GM18867 (cell line): ENCODE measurements at regions not wholly inside any gene's neighbourhood (a gene's known extent, or its start where the extent isn't known, plus 50 kb on each side); places are given as distances from the start of the nearest gene placed in this dataset.
"Not testable (repeated sequence)": the region's sequence is repeated elsewhere in the genome, so short reads cannot be mapped to it uniquely, and the experiment has no call there.

Experiments used
- ATAC-seq: cut with Tn5 transposase; IDR thresholded peaks from one replicate; pipeline ENCODE4 v1.9.1; 2021; ENCODE audit warnings: mild to moderate bottlenecking, moderate library complexity; ENCODE audit not compliant: unreplicated experiment

DNA sequence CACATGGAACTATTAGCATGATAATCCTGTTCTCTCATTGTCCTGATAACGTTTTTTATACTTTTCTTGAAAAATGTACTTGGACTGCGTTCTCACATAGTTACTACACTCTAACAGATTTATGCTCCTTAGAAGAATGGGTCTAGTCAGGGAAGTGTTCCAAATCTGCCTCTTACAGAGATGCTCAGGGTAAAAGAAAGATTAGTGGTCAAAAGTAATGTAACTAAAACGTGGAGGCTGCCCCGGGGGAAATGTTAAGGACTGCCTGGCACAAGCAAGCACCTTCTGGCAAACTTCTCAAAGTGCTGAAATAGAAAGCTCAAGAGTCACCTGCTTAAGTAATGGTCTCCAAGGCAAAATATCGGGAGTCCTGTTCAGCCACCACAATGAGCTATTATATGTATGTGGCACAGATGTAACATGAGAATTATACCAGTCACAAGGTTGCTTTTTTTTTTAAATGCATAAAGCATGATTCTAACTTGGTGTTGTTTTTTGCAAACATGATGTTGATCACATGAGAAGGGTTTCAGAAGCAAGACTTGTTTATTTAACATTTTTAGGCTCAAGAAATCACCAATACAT is 244.5 kb upstream of the JARID2 start:
- ATAC-seq: no peak

DNA sequence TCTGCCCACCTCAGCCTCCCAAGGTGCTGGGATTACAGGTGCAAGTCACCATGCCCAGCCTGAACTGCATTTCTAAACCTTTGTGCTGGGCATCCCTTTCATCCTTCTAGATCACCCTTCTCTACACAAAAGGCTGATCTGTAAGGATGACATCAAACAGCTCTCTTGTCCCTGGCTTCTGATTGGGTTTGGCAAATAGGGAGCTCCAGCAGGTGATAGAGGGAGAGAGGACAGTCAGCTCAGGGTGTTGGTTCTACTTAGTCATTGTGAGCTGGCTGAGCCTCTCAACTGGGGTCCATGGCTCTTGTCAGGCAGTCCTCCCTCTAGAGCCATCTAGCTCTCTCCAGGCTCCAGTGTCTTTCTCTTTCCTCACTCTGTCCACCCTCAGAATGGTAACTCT is 237.6 kb upstream of the JARID2 start:
- no peak for ATAC-seq

DNA sequence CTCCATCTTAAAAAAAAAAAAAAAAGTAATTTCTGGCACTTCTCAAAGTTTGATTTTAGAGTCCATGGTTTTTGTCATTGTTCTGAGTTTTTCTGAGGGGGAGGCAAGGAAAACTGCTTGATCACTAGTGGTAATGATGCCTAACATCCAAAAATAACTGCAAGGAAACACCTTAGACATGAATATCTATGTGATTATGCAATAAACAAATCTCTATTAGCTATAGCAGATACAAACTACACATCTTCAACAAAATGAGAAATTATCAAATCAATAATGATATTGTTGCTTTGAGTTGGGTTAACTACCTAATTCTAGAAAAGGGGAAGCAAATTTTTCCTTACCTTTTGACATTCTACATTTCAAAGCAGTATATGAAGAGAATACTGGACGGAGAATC is 230.9 kb upstream of the JARID2 start:
- no peak for ATAC-seq

DNA sequence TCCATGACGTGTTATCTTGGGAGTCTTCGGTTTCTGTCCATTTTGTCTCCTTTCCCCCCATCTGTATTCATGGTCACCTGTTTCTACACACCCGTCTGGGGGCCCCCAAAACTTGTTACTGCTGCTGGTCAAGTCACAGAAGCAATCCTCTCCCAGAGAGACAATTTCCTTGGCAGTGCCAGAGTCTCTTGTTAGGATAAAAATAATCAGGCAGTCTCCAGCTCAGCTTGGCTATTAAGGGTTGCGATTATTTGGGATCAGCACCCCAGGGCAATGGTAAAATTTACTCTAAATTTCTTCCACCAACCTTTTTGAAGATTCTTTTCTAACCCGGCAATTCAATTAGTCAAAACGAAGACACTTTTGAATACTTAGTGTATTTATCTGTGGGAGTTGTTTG is 229.1 kb upstream of the JARID2 start:
- ATAC-seq: no peak

DNA sequence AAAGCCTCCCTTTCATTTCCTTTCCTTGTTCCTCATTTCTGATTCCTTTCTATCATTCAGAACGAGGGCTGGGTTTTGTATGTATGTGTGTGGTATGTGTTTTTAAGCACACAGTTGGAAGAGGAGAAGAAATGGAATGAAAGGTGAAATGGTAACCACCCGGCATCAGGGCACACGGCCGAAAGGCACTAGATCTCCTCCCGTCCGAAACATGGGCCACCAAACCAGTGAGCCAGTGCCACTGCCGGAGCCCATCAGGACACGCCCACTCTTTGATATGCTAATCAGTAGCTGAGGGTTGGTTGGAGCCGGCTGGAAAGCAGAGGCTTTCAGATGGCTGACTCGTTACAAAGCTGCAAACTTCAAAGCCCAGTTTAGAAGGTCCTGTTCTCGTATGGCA is 228.6 kb upstream of the JARID2 start:
- ATAC-seq: no peak

DNA sequence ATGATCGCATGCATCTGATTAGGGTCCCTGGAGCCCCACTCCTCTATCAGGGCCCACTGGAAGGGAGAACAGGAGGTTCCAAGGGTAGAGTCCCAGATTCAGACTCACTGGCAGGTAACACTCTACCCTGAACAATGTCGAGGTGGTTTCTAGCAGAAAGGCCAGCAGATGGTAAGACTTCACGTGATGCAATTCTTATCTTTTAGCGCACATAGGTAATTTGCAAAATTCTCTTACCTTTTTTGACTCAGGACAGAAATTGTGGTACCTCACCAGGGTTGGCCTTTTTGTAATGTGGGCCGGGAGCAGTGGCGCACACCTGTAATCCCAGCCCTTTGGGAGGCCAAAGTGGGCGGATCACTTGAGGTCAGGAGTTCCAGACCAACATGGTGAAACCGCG is 228.1 kb upstream of the JARID2 start:
- no peak for ATAC-seq

DNA sequence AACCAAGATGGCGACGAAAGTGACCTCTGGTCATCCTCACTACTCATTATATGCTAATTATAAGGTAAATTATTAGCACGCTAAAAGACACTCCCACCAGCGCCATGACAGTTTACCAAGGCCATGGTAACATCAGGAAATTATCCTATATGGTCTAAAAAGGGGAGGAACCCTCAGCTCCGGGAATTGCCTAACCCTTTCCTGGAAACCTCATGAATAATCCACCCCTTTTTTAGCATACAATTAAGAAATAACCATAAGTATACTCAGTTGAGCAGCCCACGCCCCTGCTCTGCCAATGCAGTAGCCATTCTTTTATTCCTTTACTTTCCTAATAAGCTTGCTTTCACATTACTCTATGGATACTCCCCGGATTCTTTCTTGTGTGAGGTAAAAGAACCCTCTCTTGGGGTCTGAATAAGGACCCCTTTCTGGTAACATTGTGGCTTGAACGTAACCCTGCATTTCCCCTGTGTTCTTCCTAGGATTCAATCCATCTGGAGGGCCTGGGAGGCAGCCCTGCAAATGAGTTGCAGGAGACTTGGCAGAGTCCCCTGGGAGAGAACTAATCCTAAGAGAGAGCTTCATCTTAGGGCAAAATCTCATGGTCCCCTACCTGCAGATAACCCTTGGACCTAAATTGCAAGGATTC is 225.6 kb upstream of the JARID2 start:
- ATAC-seq: no peak

DNA sequence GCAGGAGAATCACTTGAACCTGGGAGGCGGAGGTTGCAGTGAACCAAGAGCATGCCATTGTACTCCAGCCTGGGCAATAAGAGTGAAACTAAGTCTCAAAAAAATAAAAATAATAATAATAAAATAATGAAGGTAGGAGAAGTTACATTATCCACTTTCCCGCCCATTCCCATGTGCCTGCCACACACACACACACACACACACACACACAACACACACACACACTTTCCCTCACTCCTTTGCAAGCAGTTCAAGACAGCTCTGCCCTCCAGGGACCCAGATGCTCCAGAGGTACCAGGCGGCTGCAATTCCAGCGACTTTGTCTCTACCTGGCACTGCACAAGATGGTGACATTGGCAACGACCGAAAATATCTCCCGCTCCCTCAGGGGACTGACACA is 224.8 kb upstream of the JARID2 start:
- ATAC-seq: no peak

DNA sequence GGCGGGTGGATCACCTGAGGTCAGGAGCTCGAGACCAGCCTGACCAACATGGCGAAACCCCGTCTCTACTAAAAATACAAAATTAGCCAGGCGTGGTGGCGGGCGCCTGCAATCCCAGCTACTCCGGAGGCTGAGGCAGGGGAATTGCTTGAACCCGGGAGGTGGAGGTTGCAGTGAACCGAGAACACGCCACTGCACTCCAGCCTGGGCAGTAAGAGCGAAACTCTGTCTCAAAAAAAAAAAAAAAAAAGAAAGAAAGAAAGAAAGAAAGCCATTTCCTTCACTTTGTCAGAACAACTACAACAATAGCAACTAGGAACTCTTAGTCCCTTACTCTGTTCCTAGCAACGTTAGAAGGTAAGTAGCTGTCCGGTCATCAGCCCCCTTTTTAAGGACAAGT is 222.9 kb upstream of the JARID2 start:
- ATAC-seq: not testable (repeated sequence)

DNA sequence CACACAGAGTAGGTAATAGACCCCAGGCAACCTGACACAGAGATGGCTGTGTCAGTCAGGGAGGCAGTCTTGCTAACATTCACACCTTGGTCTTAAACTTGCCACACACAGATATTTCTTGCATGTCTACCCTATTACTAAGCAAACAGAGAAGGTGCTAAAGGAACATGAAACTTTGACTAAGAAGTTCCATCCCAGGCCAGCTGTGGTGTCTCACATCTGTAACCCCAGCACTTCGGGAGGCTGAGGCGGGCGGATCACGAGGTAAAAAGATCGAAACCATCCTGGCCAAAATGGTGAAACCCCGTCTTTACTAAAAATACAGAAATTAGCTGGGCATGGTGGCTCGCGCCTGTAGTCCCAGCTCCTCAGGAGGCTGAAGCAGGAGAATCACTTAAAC is 222.4 kb upstream of the JARID2 start:
- ATAC-seq: peak; percentile 95

DNA sequence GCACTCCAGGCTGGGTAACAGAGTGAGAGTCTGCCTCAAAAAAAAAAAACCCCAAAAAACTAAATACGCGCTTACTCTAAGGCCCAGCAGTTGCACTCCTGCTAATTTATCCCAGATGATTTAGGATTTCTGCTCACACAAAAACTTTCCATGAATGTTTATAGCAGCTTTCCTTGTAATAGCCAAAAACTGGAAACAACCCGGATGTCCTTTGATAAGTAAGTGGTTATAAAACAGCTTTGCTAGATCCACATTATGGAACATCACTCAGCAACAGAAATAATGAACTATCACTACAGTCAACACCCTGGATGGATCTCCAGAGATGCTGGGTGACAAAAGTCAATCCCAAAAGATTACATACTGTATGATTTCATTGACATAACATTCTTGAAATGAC is 220.4 kb upstream of the JARID2 start:
- no peak for ATAC-seq

DNA sequence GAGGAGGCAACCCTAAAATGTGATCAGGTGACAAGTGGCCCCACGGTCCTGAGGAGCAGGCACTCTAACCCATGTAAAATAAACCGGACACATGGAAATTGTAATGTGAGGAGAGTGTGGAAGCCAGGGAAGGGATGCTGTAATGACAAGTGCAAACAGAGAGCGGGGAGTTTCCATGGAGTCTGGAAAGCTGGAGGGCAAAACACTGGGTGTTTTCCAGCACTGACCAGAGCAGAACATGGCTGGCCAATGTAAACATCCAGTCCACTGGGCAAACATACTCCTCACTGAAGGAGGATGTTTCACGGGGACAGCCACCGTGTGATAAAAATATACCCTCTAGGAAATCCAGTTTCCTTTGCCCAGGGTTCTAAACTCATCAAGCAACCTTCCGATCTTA is 219.0 kb upstream of the JARID2 start:
- no peak for ATAC-seq

DNA sequence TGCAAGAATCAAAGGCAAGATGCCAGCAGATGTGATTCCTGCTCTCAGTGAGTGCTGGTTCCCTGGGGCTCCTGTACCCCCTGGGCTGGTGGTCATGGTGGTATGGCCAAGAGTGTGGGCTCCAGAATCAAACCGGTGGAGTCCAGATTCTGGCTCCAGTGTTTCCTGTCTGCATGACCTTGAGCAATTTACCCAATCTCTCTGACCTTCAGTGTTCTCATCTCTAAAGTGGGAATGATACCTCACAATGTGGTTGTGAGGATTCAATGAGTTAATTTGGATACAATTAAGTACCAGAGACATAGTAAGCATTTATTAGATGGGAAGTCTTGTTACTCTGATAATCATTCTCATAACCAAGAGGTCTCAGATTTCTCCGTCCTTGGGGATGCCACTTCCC is 218.4 kb upstream of the JARID2 start:
- no peak for ATAC-seq

DNA sequence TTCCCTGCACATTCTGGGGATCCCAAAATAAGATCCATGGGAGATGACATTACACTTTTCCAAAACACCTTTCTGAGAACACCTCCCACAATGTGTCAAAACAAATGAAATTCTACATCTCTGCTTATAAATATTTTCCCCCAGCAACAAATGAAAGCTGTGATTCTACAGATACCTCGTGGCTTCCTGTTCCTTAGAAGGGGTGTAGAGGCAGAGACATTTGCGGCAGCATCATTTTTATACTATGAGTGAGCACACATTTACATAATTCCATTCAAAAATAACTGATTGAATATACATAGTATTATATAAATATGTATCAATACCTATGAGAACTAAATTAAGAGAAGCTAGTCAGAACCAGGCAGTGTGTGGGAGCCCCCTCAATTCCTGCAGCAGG is 213.9 kb upstream of the JARID2 start:
- no peak for ATAC-seq

DNA sequence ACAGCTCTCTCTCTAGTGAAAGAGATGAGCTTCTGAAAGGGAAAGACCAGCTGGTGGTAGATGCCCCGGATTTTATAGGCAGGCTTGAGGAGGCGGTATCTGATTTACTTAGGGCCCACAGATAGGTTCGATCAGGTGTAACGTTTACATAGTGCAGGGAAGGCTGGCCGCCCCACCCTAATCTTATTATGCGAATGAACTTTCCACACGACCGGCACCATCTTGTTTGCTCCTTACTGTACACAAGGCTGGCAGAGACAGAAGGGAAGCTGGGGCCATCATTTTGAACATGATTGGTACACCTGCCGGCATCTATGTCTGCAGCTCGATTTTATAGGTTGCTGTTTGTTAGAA is 212.0 kb upstream of the JARID2 start:
- no peak for ATAC-seq

DNA sequence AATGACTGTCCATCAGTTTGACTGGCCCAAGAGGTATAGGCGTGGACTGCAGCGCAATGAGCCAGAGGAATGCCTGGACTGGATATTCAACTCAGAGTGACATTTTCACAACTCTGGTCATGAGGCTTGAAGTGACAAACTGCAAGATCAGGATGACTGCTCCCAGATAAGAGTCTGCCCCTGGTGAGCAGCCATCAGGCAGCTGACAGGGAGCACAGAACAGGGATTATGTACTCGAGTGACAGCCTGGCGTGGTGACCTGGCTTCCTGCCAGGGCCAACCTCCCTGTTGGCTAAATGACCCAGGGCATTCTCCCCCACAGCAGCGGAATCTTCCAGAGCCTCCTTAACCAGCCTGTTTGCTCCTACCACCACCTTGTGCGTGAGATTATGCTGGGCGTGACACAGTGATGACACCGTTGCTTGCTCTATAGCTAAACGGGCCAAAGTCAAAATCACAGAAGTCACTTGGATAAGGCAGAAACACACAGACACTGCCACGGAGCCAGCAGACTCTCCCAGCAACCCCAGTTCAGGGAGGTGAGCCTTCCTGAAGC is 209.1 kb upstream of the JARID2 start:
- no peak for ATAC-seq

DNA sequence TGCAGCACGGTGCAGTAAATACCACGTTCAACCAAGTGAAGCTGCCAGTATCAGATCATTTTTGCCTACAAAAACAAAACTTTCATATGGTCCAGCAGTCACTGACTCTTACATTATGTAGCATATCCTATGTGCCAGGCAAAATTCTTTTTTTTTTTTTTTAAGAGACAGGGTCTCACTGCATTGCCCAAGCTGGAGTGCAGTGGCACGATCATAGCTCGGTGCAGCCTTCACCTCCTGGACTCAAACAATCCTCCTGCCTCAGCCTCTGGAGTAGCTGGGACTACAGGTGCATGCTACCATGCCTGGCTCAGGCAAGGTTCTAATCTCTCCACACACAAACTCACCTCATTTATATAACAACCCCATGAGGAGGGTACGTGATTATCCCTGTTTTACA is 208.6 kb upstream of the JARID2 start:
- ATAC-seq: no peak

DNA sequence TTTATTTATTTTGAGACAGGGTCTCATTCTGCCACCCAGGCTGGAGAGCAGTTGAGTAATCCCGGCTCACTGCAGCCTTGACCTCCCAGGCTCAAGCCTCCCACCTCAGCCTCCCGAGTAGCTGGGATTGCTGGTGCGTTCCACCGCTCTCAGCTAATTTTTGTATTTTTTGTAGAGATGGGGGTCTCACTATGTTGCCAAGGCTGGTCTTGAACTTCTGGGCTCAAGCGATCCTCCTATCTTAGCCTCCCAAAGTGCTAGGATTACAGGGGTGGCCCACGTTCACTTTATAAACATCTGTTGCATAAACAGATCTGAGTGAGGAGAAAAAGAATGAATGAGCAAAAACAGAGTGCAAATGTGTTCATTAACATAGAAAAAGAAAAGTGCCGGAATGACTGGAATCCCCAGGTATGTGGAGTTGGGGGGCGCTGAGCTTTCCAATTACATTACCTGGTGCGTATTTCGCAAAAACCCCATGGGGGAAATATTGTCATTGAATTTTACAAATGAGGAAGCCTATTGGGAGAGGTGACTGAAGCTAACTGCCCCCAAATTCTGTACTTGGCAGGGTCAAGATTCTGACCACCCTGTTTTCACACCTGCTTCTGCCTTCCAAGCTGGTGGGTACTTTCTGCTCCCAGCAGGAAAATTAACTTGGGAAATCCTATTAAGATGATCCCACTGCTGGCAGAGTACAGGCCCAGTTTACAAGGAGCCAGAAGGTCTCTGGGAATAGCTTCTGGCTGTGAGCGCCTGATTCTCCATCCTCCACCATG is 207.7 kb upstream of the JARID2 start:
- no peak for ATAC-seq

DNA sequence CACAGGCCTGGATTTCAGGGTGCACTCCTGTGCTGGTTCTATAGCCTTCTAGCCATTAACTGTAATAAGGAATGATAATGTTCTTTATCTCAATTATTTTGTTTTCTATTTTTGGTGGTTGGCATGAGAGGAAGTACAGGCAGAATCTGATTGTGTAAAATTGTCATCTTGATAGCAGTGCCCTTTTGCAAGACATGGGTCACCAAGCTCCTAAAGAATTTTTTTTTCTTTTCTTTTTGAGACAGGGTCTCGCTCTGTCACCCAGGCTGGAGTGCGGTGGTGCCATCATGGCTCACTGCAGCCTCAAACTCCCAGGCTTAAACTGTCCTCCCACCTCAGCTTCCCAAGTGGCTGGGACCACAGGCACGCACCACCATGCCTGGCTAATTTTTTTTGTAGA is 206.7 kb upstream of the JARID2 start:
- no peak for ATAC-seq

DNA sequence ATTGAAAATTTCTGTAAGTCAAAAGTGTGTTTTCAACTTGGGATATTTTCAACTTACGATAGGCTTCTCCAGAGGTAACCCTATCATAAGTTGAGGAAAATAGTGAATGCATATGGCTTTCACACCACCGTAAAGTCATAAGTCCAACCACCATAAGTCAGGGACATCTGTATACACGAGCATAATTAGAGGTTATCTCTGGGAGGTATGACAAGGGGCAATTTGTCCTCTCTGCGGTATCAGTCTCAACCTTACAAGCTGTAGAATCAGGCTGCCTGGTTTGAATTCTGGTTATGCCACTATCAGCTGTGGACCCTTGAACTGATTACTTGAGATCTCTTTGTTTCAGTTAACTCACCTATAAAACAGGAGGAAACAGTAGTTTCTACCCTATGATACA is 202.9 kb upstream of the JARID2 start:
- no peak for ATAC-seq

DNA sequence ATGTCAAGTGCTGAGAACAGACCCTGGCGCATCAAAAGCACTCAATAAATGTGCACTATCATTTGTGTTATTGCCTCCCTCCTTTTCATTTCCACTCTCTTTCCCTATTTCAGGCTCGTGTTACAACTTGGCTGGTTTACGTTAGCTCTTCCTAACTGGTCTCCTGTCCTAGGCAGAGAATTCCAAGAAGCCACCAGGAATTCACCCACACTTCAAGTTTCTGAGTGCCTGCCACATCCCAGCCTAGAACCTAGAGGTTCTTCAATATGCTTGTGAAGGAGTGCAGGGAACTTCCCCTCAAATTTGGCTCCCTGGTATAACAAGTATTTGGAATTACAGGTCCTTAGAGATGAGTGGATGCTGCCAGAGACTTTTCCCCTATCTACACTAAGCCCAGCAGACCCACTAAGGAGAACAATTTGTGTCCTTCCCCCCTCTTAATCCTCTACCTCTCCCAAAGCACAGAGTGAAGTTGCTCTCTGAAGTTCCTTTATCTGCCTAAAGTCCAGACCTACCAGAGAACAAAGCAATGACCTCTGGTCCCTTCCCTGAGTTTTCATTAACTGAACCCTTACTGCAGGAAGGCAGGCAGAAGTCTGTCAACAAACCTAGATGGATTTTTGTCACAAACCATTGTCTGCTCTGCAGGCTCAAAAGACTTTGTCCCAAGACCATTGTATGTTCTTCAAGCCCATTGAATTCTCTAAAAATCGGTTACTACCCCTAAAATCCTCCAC is 201.6 kb upstream of the JARID2 start:
- ATAC-seq: no peak

DNA sequence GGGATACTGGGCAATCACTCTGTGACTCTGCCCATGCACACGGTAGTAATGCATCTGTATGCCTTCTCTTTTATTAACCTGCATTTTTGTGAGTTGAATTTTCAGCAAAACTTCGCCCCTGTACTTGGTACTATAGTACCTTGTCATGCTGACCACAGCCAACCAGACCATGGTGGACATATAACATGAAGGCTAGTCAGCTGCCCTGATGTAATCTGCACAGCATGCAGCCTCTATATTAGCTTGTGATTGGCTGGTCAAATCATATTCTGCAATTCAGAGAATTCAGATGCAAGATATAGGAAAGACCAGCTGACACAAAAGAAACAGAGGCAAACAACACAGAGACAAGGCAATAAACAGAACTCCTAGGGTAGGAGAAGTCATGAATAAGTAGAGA is 200.9 kb upstream of the JARID2 start:
- ATAC-seq: no peak
